ENCODE measurements at regions not wholly inside any gene's neighbourhood (a gene's known extent, or its start where the extent isn't known, plus 50 kb on each side); places are given as distances from the start of the nearest gene placed in this dataset.
A peak's percentile ranks its signal among the peaks of the same experiment; 100 is the strongest.

DNA sequence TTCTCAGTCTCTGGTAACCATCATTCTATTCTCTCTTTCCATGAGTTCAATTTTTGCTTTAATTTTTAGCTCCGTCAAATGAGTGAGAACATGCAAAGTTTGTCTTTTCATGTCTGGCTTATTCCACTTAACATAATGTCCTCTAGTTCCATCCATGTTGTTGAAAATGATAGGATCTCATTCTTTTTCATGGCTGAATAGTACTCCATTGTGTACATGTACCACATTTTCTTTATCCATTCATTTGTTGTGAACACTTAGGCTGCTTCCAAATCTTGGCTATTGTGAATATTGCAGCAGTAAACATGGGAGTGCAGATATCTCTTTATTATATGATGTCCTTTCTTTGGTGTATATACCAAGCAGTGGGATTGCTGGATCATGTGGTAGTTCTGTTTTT lies 145.4 kb upstream of the E2F7 start:
- Histone ChIP-seq H4K20me1 (replicated peaks; ENCODE audit: control insufficient read depth, extremely low read depth, insufficient read depth, low read length) (no peaks in the 10 kb centered on the region), H3K9me3 (replicated peaks; ENCODE audit: control insufficient read depth, insufficient read depth, low read length) (no peaks in the 10 kb centered on the region), H3K79me2 (ENCODE audit: control insufficient read depth, insufficient read depth, low read length) (no peaks in the 10 kb centered on the region), H3K9me1 (replicated peaks; ENCODE audit: control insufficient read depth, extremely low read depth, insufficient read depth, low read length) (no peaks in the 10 kb centered on the region), H3K9ac (replicated peaks; ENCODE audit: extremely low read depth, insufficient read depth, low read length) (no peak overlapping the region), H3K36me3 (ENCODE audit: control insufficient read depth in 2 of 2, extremely low read depth in 1 of 2, insufficient read depth in 2 of 2, low read length in 2 of 2) (no peaks in the 10 kb centered on the region), H3K4me2 (ENCODE audit: insufficient read depth, low read length) (no peak overlapping the region), H3K4me1 (ENCODE audit: control insufficient read depth, extremely low read depth, insufficient read depth, low read length) (peaks cover 15% of the 10 kb centered on the region), H3K27me3 (ENCODE audit: control insufficient read depth in 2 of 2, insufficient read depth in 2 of 2, low read length in 2 of 2) (peaks cover 3% of the 10 kb centered on the region in 2 experiments), H3K27ac (ENCODE audit: insufficient read depth, low read depth, low read length) (no peak overlapping the region), H2AFZ (ENCODE audit: low read depth, low read length) (no peak overlapping the region), H3K4me3 (replicated peaks in 1 of 3; ENCODE audit: insufficient read depth in 1 of 3, low read depth in 1 of 3, low read length in 3 of 3) (no peak overlapping the region)
- no TSS peak for BruUV-seq (replicated peaks)
- TF ChIP-seq JUN (IDR thresholded peaks at IDR 0.05; ENCODE audit: borderline replicate concordance, insufficient read depth, insufficient read length, low read depth) (no peak), POLR2A (IDR thresholded peaks at IDR 0.05; ENCODE audit: low read depth, low read length) (no peak), EZH2 (IDR thresholded peaks at IDR 0.05; ENCODE audit: borderline replicate concordance, low read depth, low read length, severe bottlenecking) (no peak), MAX (IDR thresholded peaks at IDR 0.05; ENCODE audit: insufficient read depth, insufficient read length) (no peak)
- no peak for DNase-seq (ENCODE audit: low read depth, low spot score)
- CTCF ChIA-PET, result no interaction called here
- no peak for FAIRE-seq
- intact Hi-C loops (cut with micrococcal nuclease) (loop anchor here (5.0 to 10.0 kb wide), 3 partner anchors 202 to 624 kb away; partner anchors contain the start of gene NAV3), dilution Hi-C loops (cut with MboI; ENCODE audit: extremely low pct_ligation_motif_present, low sequenced_read_pairs) (no loop called here)
- POLR2A ChIA-PET, result no interaction called here

DNA sequence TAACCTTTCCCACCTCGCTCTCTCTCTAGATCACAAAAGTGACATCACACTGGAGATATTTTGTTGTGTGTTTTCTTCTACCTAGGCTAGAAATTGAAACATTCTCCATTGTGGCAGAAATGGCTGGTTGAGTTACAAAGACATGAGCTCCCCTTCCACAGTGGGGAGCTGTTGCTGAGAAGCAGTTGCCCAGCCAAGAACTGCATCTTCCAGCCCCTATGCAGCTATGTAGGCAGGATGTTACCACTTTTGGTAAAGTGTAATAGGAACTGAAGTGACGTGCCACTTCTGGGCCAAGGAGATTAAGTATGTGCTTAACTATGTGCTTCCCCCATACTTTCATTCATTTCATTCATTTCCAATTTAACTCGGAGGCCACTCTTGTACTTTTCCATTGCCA lies 138.7 kb upstream of the E2F7 start:
- Histone ChIP-seq H3K27me3 (ENCODE audit: control insufficient read depth in 2 of 2, insufficient read depth in 2 of 2, low read length in 2 of 2) (no peaks in the 10 kb centered on the region), H2AFZ (ENCODE audit: low read depth, low read length) (no peak overlapping the region), H3K27ac (ENCODE audit: insufficient read depth, low read depth, low read length) (no peak overlapping the region), H3K4me1 (ENCODE audit: control insufficient read depth, extremely low read depth, insufficient read depth, low read length) (no peaks in the 10 kb centered on the region), H3K36me3 (ENCODE audit: control insufficient read depth in 2 of 2, extremely low read depth in 1 of 2, insufficient read depth in 2 of 2, low read length in 2 of 2) (no peaks in the 10 kb centered on the region), H4K20me1 (replicated peaks; ENCODE audit: control insufficient read depth, extremely low read depth, insufficient read depth, low read length) (no peaks in the 10 kb centered on the region), H3K79me2 (ENCODE audit: control insufficient read depth, insufficient read depth, low read length) (no peaks in the 10 kb centered on the region), H3K9ac (replicated peaks; ENCODE audit: extremely low read depth, insufficient read depth, low read length) (no peak overlapping the region), H3K9me1 (replicated peaks; ENCODE audit: control insufficient read depth, extremely low read depth, insufficient read depth, low read length) (no peaks in the 10 kb centered on the region), H3K4me3 (replicated peaks in 1 of 3; ENCODE audit: insufficient read depth in 1 of 3, low read depth in 1 of 3, low read length in 3 of 3) (no peak overlapping the region), H3K9me3 (replicated peaks; ENCODE audit: control insufficient read depth, insufficient read depth, low read length) (no peaks in the 10 kb centered on the region), H3K4me2 (ENCODE audit: insufficient read depth, low read length) (no peak overlapping the region)
- dilution Hi-C loops (cut with MboI; ENCODE audit: extremely low pct_ligation_motif_present, low sequenced_read_pairs), result no loop called here
- POLR2A ChIA-PET, result no interaction called here
- TF ChIP-seq POLR2A (IDR thresholded peaks at IDR 0.05; ENCODE audit: low read depth, low read length) (no peak), CTCF (IDR thresholded peaks at IDR 0.05; ENCODE audit: extremely low read depth in 1 of 2, insufficient read depth in 1 of 2, low read depth in 1 of 2, low read length in 2 of 2) (peak in 1 of 2 donors; percentile 21)
- BruUV-seq (replicated peaks), result no TSS peak
- CTCF ChIA-PET, result interaction anchor here (1.0 to 1.4 kb wide), 6 partner anchors 10 to 721 kb away, joined by 3 to 6 read pairs (median 4); no protein-coding TSS in a partner anchor
- no peak for FAIRE-seq
- peak; percentile 12 for DNase-seq (ENCODE audit: low read depth, low spot score)
- intact Hi-C loops (cut with micrococcal nuclease), result no loop called here

All from endothelial cell of umbilical vein (primary cell).